ENCODE measurements at regions not wholly inside any gene's neighbourhood (a gene's known extent, or its start where the extent isn't known, plus 50 kb on each side); places are given as distances from the start of the nearest gene placed in this dataset.

- no peak for DNase-seq
Measured at GRCh38 chr3:30269751-30270445, 336.5 kb upstream of the TGFBR2 start.

GRCh38 chr3:30271781-30272180, 334.6 kb upstream of the TGFBR2 start:
- no peak for DNase-seq

GRCh38 chr3:30273304-30274072, 332.9 kb upstream of the TGFBR2 start:
- DNase-seq: no peak

GRCh38 chr3:30277494-30277893, 328.9 kb upstream of the TGFBR2 start:
- DNase-seq: no peak

- DNase-seq: no peak
Measured at GRCh38 chr3:30281526-30281925, 324.9 kb upstream of the TGFBR2 start.

- DNase-seq: no peak
Measured at GRCh38 chr3:30282154-30282696, 324.2 kb upstream of the TGFBR2 start.

GRCh38 chr3:30285188-30286006, 321.0 kb upstream of the TGFBR2 start:
- no peak for DNase-seq

- DNase-seq: peak; percentile 44
Measured at GRCh38 chr3:30286007-30286669, 320.3 kb upstream of the TGFBR2 start.

- DNase-seq: no peak
Measured at GRCh38 chr3:30286811-30287210, 319.6 kb upstream of the TGFBR2 start.

GRCh38 chr3:30288830-30289229, 317.6 kb upstream of the TGFBR2 start:
- no peak for DNase-seq

GRCh38 chr3:30289324-30289723, 317.1 kb upstream of the TGFBR2 start:
- DNase-seq: no peak

- no peak for DNase-seq
Measured at GRCh38 chr3:30289766-30290165, 316.6 kb upstream of the TGFBR2 start.

- DNase-seq: no peak
Measured at GRCh38 chr3:30290479-30290878, 315.9 kb upstream of the TGFBR2 start.

GRCh38 chr3:30292192-30292893, 314.1 kb upstream of the TGFBR2 start:
- DNase-seq: no peak

GRCh38 chr3:30293621-30294240, 312.7 kb upstream of the TGFBR2 start:
- DNase-seq: no peak

- no peak for DNase-seq
Measured at GRCh38 chr3:30294241-30294667, 312.1 kb upstream of the TGFBR2 start.

- no peak for DNase-seq
Measured at GRCh38 chr3:30297112-30297511, 309.3 kb upstream of the TGFBR2 start.

- DNase-seq: no peak
Measured at GRCh38 chr3:30299674-30300385, 306.6 kb upstream of the TGFBR2 start.

GRCh38 chr3:30300809-30301208, 305.6 kb upstream of the TGFBR2 start:
- no peak for DNase-seq

GRCh38 chr3:30302027-30302426, 304.4 kb upstream of the TGFBR2 start:
- no peak for DNase-seq

GRCh38 chr3:30303770-30304169, 302.6 kb upstream of the TGFBR2 start:
- DNase-seq: no peak
